CD4-positive, alpha-beta T cell (primary cell): ENCODE measurements at regions not wholly inside any gene's neighbourhood (a gene's known extent, or its start where the extent isn't known, plus 50 kb on each side); places are given as distances from the start of the nearest gene placed in this dataset.

Experiments used
- ATAC-seq: fragments of 200-7000 bp; cut with Tn5 transposase; one replicate; pipeline ENCODE4 v1.10.0; 2022; ENCODE audit warnings: mild to moderate bottlenecking; ENCODE audit not compliant: poor library complexity
- CTCF ChIA-PET: fragments of 350-600 bp; sonication (Branson Sonifier 250); formaldehyde crosslinking; loops from one replicate; lab custom pipeline; 2021; ENCODE audit warnings: antibody characterized with exemption, inconsistent platforms; lab: Charles Lee
- POLR2A ChIA-PET: fragments of 350-600 bp; sonication (Branson Sonifier 250); formaldehyde crosslinking; loops from one replicate; lab custom pipeline; 2021; ENCODE audit warnings: antibody characterized with exemption, inconsistent platforms; lab: Charles Lee
- DNase-seq, 14 experiments: peaks; one replicate each; pipeline ENCODE4 v3.0.0-alpha.2; 2013 to 2020; ENCODE audit warnings: mixed read lengths in 2 of 14
- H3K27ac ChIP-seq, 2 donors: one replicate each; pipeline versions ENCODE4 v1.5.1 to v1.7.0; 2013; ENCODE audit warnings: low read length in 2 of 2, low read depth in 1 of 2, mild to moderate bottlenecking in 1 of 2
- H3K27me3 ChIP-seq, 2 experiments: 1 replicate in 1 of 2; 2 replicates in 1 of 2; pipeline versions ENCODE4 v1.6.1 to v1.7.0; 2013; ENCODE audit warnings: low read length in 2 of 2, control low read depth in 1 of 2, mild to moderate bottlenecking in 1 of 2, moderate library complexity in 1 of 2; ENCODE audit not compliant: insufficient read depth in 2 of 2, control insufficient read depth in 1 of 2
- H3K36me3 ChIP-seq: one replicate; pipeline ENCODE4 v1.6.1; 2013; ENCODE audit warnings: low read length, control low read depth; ENCODE audit not compliant: insufficient read depth
- H3K4me1 ChIP-seq: one replicate; pipeline ENCODE4 v1.6.1; 2013; ENCODE audit warnings: low read length, control low read depth; ENCODE audit not compliant: insufficient read depth
- H3K4me3 ChIP-seq: one replicate; pipeline ENCODE4 v1.5.1; 2013; ENCODE audit warnings: mild to moderate bottlenecking, low read length, moderate library complexity
- H3K9me3 ChIP-seq, 2 experiments: 1 replicate in 1 of 2; 2 replicates in 1 of 2; pipeline versions ENCODE4 v1.6.1 to v1.7.0; 2013; ENCODE audit warnings: low read length in 2 of 2, mild to moderate bottlenecking in 2 of 2, control low read depth in 1 of 2, moderate library complexity in 1 of 2; ENCODE audit not compliant: control insufficient read depth in 1 of 2, insufficient read depth in 1 of 2
- H3K27ac Mint-ChIP-seq: one replicate; pipeline ENCODE4 v1.8.0; 2020; ENCODE audit warnings: mixed read lengths
- H3K27me3 Mint-ChIP-seq: one replicate; pipeline ENCODE4 v1.8.0; 2021; ENCODE audit warnings: mixed read lengths
- H3K36me3 Mint-ChIP-seq: one replicate; pipeline ENCODE4 v1.8.0; 2021; ENCODE audit warnings: low read depth, mixed read lengths
- H3K4me1 Mint-ChIP-seq: one replicate; pipeline ENCODE4 v1.8.0; 2021; ENCODE audit warnings: low read depth, mixed read lengths
- H3K4me3 Mint-ChIP-seq: one replicate; pipeline ENCODE4 v1.8.0; 2020; ENCODE audit warnings: mild to moderate bottlenecking, mixed read lengths
- H3K9me3 Mint-ChIP-seq: one replicate; pipeline ENCODE4 v1.8.0; 2020; ENCODE audit warnings: mixed read lengths
- CTCF ChIP-seq: fragments of 200-600 bp; IDR thresholded peaks from one replicate; pipeline ENCODE4 v1.8.0; 2022; ENCODE audit warnings: antibody characterized with exemption, mild to moderate bottlenecking
- intact Hi-C, 2 experiments: fragments of 100-400 bp; cut with DNase I in 1 of 2; cut with micrococcal nuclease in 1 of 2; formaldehyde crosslinking; loops; one replicate each; pipeline versions ENCODE4 v1.15.1 to v1.9.0; 2023 to 2025; cut with DNase I, micrococcal nuclease

- H3K9me3 ChIP-seq, result no peaks in the 10 kb centered on the region
- DNase-seq (no peak), ATAC-seq (no peak)
- no peaks in the 10 kb centered on the region for H3K36me3 Mint-ChIP-seq
- no peak overlapping the region for H3K27ac ChIP-seq
- H3K4me3 ChIP-seq, result no peak overlapping the region
- peaks cover 27% of the 10 kb centered on the region for H3K27me3 Mint-ChIP-seq
- peaks cover 2 to 13% of the 10 kb centered on the region in 2 experiments for H3K27me3 ChIP-seq
- no peaks in the 10 kb centered on the region for H3K4me1 Mint-ChIP-seq
- CTCF ChIA-PET, result no interaction called here
- no peak overlapping the region for H3K27ac Mint-ChIP-seq
- H3K4me3 Mint-ChIP-seq, result no peak overlapping the region
- H3K36me3 ChIP-seq, result no peaks in the 10 kb centered on the region
- no peak for TF ChIP-seq CTCF
- intact Hi-C loops, result no loop called here
- no peaks in the 10 kb centered on the region for H3K9me3 Mint-ChIP-seq
- H3K4me1 ChIP-seq, result no peaks in the 10 kb centered on the region
- POLR2A ChIA-PET, result no interaction called here
Observed at GRCh38 chr14:54182419-54183045, 214.3 kb upstream of the CDKN3 start.

GRCh38 chr14:54186821-54187763 lies 209.7 kb upstream of the CDKN3 start:
- intact Hi-C loops, result no loop called here
- Histone ChIP-seq H3K27ac (no peak overlapping the region), H3K9me3 (no peaks in the 10 kb centered on the region), H3K27me3 (peaks cover 2 to 4% of the 10 kb centered on the region in 2 experiments), H3K4me1 (no peaks in the 10 kb centered on the region), H3K4me3 (no peak overlapping the region), H3K36me3 (no peaks in the 10 kb centered on the region)
- H3K27me3 Mint-ChIP-seq, result peaks cover 5% of the 10 kb centered on the region
- H3K27ac Mint-ChIP-seq, result no peak overlapping the region
- TF ChIP-seq CTCF, result no peak
- H3K36me3 Mint-ChIP-seq, result no peaks in the 10 kb centered on the region
- H3K9me3 Mint-ChIP-seq, result no peaks in the 10 kb centered on the region
- POLR2A ChIA-PET, result no interaction called here
- H3K4me1 Mint-ChIP-seq, result no peaks in the 10 kb centered on the region
- DNase-seq, result no peak
- CTCF ChIA-PET, result no interaction called here
- no peak overlapping the region for H3K4me3 Mint-ChIP-seq
- no peak for ATAC-seq

- H3K4me1 ChIP-seq, result no peaks in the 10 kb centered on the region
- TF ChIP-seq CTCF, result no peak
- ATAC-seq (no peak), DNase-seq (no peak)
- Mint-ChIP-seq H3K4me1 (no peaks in the 10 kb centered on the region), H3K9me3 (no peaks in the 10 kb centered on the region), H3K27me3 (no peaks in the 10 kb centered on the region), H3K4me3 (no peak overlapping the region), H3K36me3 (no peaks in the 10 kb centered on the region), H3K27ac (no peak overlapping the region)
- intact Hi-C loops, result no loop called here
- H3K9me3 ChIP-seq, result no peaks in the 10 kb centered on the region
- H3K27me3 ChIP-seq, result peaks cover 2 to 4% of the 10 kb centered on the region in 2 experiments
- no peaks in the 10 kb centered on the region for H3K36me3 ChIP-seq
- ChIA-PET POLR2A (no interaction called here), CTCF (no interaction called here)
- H3K4me3 ChIP-seq, result no peak overlapping the region
- no peak overlapping the region for H3K27ac ChIP-seq
Observed at GRCh38 chr14:54188064-54188666, 208.6 kb upstream of the CDKN3 start.
